ENCODE measurements at regions not wholly inside any gene's neighbourhood (a gene's known extent, or its start where the extent isn't known, plus 50 kb on each side); places are given as distances from the start of the nearest gene placed in this dataset.

- no peak overlapping the region for H2BK20ac ChIP-seq (ENCODE audit: low read length)
- no peak overlapping the region for H4K8ac ChIP-seq (ENCODE audit: extremely low read depth, insufficient read depth, low read length)
- H3K23me2 ChIP-seq (ENCODE audit: low read depth, low read length) = no peaks in the 10 kb centered on the region
- CTCF ChIA-PET (ENCODE audit: partially characterized antibody) = no interaction called here
- H2BK12ac ChIP-seq (ENCODE audit: low read depth, low read length) = no peak overlapping the region
- no peak overlapping the region for H4K91ac ChIP-seq (replicated peaks; ENCODE audit: insufficient read length, low read length)
- no peak overlapping the region for H2BK5ac ChIP-seq (ENCODE audit: low read depth, low read length)
- H3K14ac ChIP-seq (ENCODE audit: insufficient read length) = no peak overlapping the region
- no peak overlapping the region for H3K4me2 ChIP-seq (ENCODE audit: insufficient read depth in 1 of 2, low read depth in 2 of 2, low read length in 2 of 2)
- no peak overlapping the region for H2AK5ac ChIP-seq (ENCODE audit: low read depth, low read length)
- H4K5ac ChIP-seq (ENCODE audit: insufficient read length, low read depth, low read length) = no peak overlapping the region
- H3K9me3 ChIP-seq (ENCODE audit: insufficient read depth in 2 of 2, low read depth in 1 of 2, low read length in 1 of 2) = no peaks in the 10 kb centered on the region
- H3K56ac ChIP-seq (replicated peaks; ENCODE audit: insufficient read length, low read depth, low read length) = no peak overlapping the region
- H3K79me1 ChIP-seq (ENCODE audit: low read depth, low read length) = no peaks in the 10 kb centered on the region
- H3K27me3 ChIP-seq (replicated peaks in 1 of 4; ENCODE audit: control insufficient read depth in 3 of 4, extremely low read depth in 1 of 4, insufficient read depth in 3 of 4, low read length in 3 of 4) = no peaks in the 10 kb centered on the region
- H3K27ac ChIP-seq (ENCODE audit: low read depth, low read length) = no peak overlapping the region
- H3K4me1 ChIP-seq (replicated peaks in 1 of 4; ENCODE audit: control insufficient read depth in 3 of 4, insufficient read depth in 4 of 4, low read length in 3 of 4) = no peaks in the 10 kb centered on the region
- H3K36me3 ChIP-seq (ENCODE audit: control insufficient read depth in 2 of 4, insufficient read depth in 4 of 4, low read length in 3 of 4) = no peaks in the 10 kb centered on the region
- H3K79me2 ChIP-seq (ENCODE audit: control insufficient read depth in 1 of 2, insufficient read depth in 2 of 2, low read length in 2 of 2) = no peaks in the 10 kb centered on the region
- DNase-seq (ENCODE audit: low read depth in 1 of 2, low spot score in 2 of 2) (no peak), FAIRE-seq (no peak)
- 92% methylated on average over 1 of the region's 1 CpG; no CpG with 5 or more reads in 1 of the 2 experiments for WGBS, 2 experiments (ENCODE audit: extremely low coverage in 1 of 2, insufficient coverage in 1 of 2, insufficient read length in 1 of 2, insufficient replicate concordance in 2 of 2, low coverage in 1 of 2, low lambda C conversion rate in 2 of 2, missing lambda C conversion rate in 1 of 2)
- POLR2A ChIA-PET (ENCODE audit: partially characterized antibody) = no interaction called here
- no peak overlapping the region for H2BK15ac ChIP-seq (ENCODE audit: low read length)
- no peak overlapping the region for H3K4me3 ChIP-seq (ENCODE audit: extremely low read depth in 1 of 4, insufficient read depth in 2 of 4, low read depth in 3 of 4, low read length in 4 of 4)
- no peak overlapping the region for H3K4ac ChIP-seq (replicated peaks; ENCODE audit: insufficient read length, low read depth, low read length)
- H3K23ac ChIP-seq (ENCODE audit: insufficient read length) = no peak overlapping the region
- H2AFZ ChIP-seq (ENCODE audit: low read length) = no peak overlapping the region
- no peak overlapping the region for H2BK120ac ChIP-seq (replicated peaks; ENCODE audit: low read depth, low read length)
- no peak overlapping the region for H3K18ac ChIP-seq (ENCODE audit: extremely low read depth, low read length)
- H3K9ac ChIP-seq (replicated peaks in 1 of 4; ENCODE audit: extremely low read depth in 1 of 4, low read depth in 3 of 4, low read length in 3 of 4) = no peak overlapping the region
- H4K20me1 ChIP-seq (replicated peaks in 1 of 2; ENCODE audit: control insufficient read depth in 1 of 2, insufficient read depth in 2 of 2, low read length in 2 of 2) = no peaks in the 10 kb centered on the region
- TF ChIP-seq SAP30 (IDR thresholded peaks at IDR 0.05; ENCODE audit: insufficient read depth, insufficient replicate concordance, low read length) (no peak), RFX5 (IDR thresholded peaks at IDR 0.05; ENCODE audit: borderline replicate concordance, low read depth, low read length) (no peak), TAF7 (optimal IDR thresholded peaks at IDR 0.05; ENCODE audit: borderline replicate concordance, low read depth, low read length) (no peak), JUND (IDR thresholded peaks at IDR 0.05; ENCODE audit: low read length) (no peak), TEAD4 (IDR thresholded peaks at IDR 0.05; ENCODE audit: low read depth, low read length) (no peak), KDM4A (IDR thresholded peaks at IDR 0.05; ENCODE audit: low read depth, low read length, severe bottlenecking) (no peak), SUZ12 (IDR thresholded peaks at IDR 0.05; ENCODE audit: low read length) (no peak), CEBPB (IDR thresholded peaks at IDR 0.05; ENCODE audit: low read depth, low read length) (no peak), BACH1 (IDR thresholded peaks at IDR 0.05; ENCODE audit: low read length) (no peak), FOSL1 (IDR thresholded peaks at IDR 0.05; ENCODE audit: insufficient read depth, low read depth, low read length) (no peak), CHD1 (IDR thresholded peaks at IDR 0.05; ENCODE audit: low read depth, low read length) (no peak), MAFK (IDR thresholded peaks at IDR 0.05; ENCODE audit: low read depth, low read length) (no peak), MAX (IDR thresholded peaks at IDR 0.05) (no peak), CREB1 (IDR thresholded peaks at IDR 0.05) (no peak), RBBP5 (IDR thresholded peaks at IDR 0.05; ENCODE audit: borderline replicate concordance, low read depth, low read length) (no peak), HDAC6 (IDR thresholded peaks at IDR 0.05; ENCODE audit: low read depth, low read length) (no peak)
Measured at GRCh38 chr12:60184096-60184495, 588.3 kb downstream of the SLC16A7 start.
